Left lobe of liver (tissue), 2 donors: ENCODE measurements at regions not wholly inside any gene's neighbourhood (a gene's known extent, or its start where the extent isn't known, plus 50 kb on each side); places are given as distances from the start of the nearest gene placed in this dataset.

Experiments
- ATAC-seq: fragments of 200-7000 bp; cut with Tn5 transposase; one replicate; pipeline ENCODE4 v1.9.1; 2020; ENCODE audit warnings: mild to moderate bottlenecking, moderate library complexity
- DNase-seq: peaks from one replicate; pipeline ENCODE4 v3.0.0-alpha.2; 2020; ENCODE audit warnings: low spot score
- donor health status: DM: no; HTN: no; CAD: no; lungs with moderate emphysema.
- donor health status: DM: no; HTN: yes; CAD: no.

GRCh38 chr7:45976485-45976856 lies 55.4 kb upstream of the IGFBP3 start:
- DNase-seq (no peak), ATAC-seq (no peak)

DNA sequence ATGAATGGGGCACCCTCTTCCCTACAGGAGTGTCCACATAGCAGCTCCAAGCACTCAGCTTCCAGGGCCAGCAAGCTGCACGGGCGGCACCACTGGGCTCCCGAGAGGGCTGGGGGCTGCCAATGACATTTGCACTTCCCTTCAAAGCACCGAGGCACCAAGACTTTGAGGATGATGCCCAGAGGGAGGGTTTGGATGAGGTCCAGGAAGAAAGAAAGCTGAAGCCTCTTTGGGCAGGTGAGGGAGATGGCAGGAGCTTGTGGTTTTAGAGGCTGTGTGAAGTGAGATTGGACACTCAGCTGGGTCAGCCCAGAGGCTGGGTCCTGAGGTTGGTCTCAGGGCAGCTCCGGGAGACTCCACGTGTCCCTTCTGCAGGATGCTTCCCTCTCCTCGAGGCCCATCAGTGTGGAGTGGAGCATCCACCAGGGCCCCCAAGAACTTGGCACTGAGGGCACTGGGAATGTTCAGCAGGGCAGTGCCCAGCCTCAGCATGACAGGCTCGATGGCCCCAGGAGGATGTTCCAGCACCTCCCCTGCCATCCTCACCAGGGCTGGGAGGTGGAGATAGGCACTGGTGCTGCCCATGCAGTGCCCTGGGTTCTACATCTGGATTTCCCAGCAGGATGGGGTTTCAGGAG lies 54.9 kb upstream of the IGFBP3 start:
- no peak for ATAC-seq
- DNase-seq: no peak

- ATAC-seq: no peak
- no peak for DNase-seq
These were observed 54.3 kb upstream of the IGFBP3 start for GRCh38 chr7:45975367-45975766.

GRCh38 chr7:45974540-45975360 lies 53.7 kb upstream of the IGFBP3 start:
- DNase-seq (no peak), ATAC-seq (no peak)

- DNase-seq: no peak
These were observed 52.9 kb upstream of the IGFBP3 start for GRCh38 chr7:45973725-45974532.

DNA sequence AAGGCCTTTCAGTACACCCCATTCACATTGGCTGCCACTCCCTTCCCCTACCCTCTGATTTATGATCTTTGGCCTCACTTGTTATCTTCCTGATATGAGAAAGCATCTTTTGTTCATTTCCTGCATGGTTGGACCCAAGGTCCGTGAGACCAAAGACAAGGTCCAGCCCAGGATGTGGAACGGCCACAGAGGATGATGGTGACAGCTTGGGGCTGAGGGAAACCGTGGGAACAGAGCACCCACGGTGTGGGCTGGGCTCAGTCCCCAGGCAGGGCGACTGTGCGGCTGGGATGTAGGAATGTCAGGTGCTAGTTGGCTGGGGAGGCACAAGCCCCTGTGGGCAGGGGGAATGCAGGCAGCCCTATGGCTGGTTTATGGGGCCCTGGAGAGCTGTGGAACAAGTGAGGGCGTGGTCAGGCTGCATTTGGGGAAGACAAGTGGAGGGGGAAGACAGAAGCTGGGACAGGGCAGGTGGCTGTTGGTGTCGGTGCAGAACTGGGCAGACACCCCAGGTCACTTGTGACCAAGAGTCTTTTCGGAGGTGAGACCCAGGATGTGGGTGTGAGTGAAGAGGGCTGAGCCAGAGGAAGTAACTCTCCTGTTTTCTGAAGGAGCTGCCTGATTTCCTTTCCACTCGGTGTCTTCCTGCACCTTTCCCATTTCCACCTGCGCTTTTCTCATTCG lies 51.7 kb upstream of the IGFBP3 start:
- ATAC-seq (no peak), DNase-seq (no peak)

More at GRCh38 chr7:45973725-45974532, 52.9 kb upstream of the IGFBP3 start:
- ATAC-seq: no peak

GRCh38 chr7:45971661-45972175 lies 50.6 kb upstream of the IGFBP3 start:
- ATAC-seq (no peak), DNase-seq (no peak)

DNA sequence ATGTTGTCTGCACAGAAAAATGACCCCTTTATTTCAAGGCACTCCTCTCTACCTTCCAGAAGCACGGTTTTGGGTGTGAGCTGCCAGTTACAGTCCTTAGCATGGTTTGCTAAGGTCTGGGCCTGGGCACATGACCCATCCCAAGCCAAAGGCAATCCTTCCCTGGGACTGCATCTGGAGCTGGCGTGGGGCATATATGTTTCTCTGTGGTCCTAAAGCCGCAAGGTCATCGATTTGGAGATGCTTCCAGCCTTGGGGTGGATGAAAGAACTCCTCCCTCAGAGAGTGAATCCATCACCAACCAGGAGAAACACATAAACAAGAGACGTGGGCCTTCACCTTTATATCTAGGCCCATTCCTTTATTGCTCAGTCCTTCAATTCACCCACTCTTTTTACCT lies 50.1 kb upstream of the IGFBP3 start:
- no peak for DNase-seq
- no peak for ATAC-seq
